B cell (primary cell): ENCODE measurements at regions not wholly inside any gene's neighbourhood (a gene's known extent, or its start where the extent isn't known, plus 50 kb on each side); places are given as distances from the start of the nearest gene placed in this dataset.

ENCODE experiments used
- CTCF ChIP-seq: fragments of 200-600 bp; IDR thresholded peaks from one replicate; pipeline ENCODE4 v1.8.0; 2022; ENCODE audit warnings: antibody characterized with exemption, mild to moderate bottlenecking
- EZH2 ChIP-seq: IDR thresholded peaks from 2 replicates; pipeline ENCODE4 v1.6.1; 2012; ENCODE audit warnings: borderline replicate concordance, low read depth, mild to moderate bottlenecking, moderate library complexity, low read length; ENCODE audit not compliant: insufficient read depth, poor library complexity, severe bottlenecking

GRCh38 chr1:94617957-94618739 is 76.6 kb upstream of the F3 start:
- no peak for TF ChIP-seq CTCF
- TF ChIP-seq EZH2: no peak
